HG03432 (cell line): ENCODE measurements at regions not wholly inside any gene's neighbourhood (a gene's known extent, or its start where the extent isn't known, plus 50 kb on each side); places are given as distances from the start of the nearest gene placed in this dataset.

Experiments
- ATAC-seq: cut with Tn5 transposase; IDR thresholded peaks from one replicate; pipeline ENCODE4 v1.9.1; 2021; ENCODE audit warnings: mild to moderate bottlenecking, moderate library complexity; ENCODE audit not compliant: unreplicated experiment

DNA sequence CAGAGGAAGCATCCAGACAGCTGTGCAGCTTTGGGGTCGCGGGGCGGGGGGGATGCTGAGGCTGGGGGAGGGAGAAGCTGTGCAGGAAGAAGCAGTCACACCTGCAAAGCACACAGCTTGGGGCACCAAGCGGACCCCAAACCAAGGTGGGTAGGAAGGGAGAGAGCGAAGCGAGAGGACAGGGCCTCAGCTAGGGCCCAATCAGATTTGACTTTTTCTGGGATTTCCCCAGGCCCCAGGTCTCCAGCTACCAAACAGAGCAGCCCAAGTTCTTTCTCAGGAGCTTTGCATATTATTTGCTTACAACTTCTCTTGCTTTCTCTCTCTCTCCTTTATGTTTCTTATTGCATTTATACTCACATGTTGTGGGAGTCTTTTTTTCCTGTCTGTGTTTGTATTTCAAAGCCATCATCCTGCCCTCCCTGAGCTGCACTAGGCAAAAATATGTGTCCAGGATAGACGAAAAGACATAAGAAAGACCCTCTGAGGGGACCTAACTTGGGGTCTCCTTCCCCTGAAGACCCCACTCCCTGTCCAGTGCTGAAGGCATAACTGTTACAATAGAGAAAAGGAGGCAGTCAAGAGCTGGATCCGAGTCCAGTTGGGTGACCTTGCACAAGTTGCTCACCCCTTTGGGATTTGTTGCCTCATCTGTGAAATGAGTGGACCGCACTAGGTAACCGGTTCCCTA is 50.6 kb upstream of the SMNDC1 start:
- peak; percentile 35 for ATAC-seq

DNA sequence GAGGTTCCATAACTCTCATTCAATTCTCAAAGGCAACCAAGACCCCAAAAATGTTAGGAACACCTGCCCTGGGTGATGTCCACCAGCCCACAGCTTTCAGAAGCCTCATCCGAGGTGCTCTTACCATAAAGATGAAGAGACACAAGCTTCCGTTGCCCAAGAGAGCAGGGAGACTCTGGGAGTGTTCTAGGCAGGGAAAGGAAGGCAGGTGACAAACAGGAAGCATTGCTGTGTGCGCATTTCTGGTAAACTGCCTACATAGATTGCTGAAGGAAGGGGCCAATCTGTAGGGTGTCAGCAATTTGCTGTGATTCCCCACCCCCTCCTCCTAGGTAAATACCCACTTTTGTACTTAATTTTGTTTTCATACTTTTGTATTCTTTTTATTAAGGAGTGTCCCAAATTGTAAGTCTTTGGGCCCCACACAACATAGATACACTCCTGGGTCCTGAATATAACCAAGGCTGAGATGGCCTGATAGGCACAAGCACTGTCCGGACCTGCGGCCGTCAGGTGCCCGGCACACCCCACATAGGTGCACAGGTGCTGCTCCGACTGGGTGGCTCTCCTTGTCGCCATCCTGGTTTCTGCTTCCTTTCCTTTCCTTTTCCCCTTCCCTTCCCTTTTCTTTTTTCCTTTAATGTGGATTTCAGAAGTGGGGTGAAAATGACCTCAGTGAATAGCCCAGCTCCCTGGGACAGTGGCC is 51.4 kb upstream of the SMNDC1 start:
- ATAC-seq, result peak; percentile 20

DNA sequence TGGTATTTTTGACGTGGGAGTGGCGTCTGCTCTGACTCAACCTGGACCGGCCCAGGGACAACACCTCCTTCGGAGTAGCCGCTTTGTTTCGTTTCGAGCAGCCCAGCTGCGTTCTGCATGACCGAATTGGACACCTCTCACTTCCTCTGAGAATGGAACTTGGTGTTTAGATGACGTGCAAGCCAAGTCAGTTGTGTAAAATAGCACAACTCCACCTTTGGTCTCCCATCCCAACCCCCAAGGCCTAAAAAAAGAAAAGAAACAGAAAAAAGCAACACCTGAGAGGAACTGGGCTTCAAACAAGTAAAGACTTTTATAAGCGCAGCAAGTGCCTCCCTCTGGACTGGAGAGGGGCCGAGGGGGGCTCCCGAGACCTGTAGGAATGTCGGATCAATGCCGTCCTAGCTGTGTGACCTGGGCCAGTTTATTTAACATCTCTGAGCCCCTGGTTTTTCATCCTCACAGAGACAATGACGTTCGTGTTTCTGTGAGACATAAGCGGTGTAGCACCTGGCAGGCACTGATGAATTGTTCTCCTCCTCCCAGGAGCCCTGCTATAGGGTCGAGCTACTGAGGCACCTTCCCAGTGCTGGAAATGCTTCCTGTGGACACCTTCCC is 52.0 kb upstream of the SMNDC1 start:
- peak; percentile 80 for ATAC-seq

DNA sequence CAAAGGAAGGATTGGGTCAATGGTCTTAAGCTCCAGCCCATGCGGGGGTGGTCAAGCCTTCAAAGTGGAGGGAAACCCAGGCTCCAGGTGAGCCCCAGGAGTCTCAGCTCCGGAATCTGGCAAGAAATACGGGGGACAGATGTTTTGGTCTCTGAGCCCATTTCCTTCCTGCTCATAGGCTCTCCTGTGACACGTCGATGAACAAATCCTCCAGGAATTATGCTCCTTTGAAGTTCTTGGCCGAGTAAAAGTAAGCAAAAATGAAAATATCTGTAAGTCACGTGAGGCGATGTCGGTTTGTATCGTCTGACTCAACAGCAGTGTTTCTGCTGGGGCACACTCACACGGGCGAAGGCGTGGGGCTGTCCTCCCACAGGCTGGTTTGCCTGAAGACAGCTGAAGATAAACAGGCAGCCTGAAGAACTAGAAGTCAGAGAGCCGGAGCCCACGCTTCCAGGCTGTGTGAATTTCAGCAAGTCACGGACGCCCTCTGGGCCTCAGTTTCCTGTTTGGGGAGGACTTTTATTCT is 52.6 kb upstream of the SMNDC1 start:
- ATAC-seq, result peak; percentile 14

DNA sequence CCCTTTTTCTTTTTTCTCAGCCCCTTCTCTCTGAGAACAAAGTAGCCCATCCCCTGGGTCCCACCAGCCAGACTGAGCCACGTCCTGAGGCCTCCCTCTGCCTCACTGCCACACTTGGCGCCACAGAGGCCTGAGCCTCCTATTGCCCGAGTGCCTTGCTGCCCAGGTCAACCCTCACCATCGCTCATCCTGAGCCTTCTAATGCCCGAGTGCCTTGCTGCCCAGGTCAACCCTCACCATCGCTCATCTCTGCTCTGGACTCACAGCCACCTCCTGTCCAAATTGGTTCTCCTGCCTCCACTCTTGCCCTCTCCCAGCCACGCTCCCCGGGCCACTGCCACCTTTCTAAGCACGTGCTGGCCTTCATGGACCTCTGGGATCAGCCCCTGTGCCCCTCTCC is 53.2 kb upstream of the SMNDC1 start:
- no peak for ATAC-seq

DNA sequence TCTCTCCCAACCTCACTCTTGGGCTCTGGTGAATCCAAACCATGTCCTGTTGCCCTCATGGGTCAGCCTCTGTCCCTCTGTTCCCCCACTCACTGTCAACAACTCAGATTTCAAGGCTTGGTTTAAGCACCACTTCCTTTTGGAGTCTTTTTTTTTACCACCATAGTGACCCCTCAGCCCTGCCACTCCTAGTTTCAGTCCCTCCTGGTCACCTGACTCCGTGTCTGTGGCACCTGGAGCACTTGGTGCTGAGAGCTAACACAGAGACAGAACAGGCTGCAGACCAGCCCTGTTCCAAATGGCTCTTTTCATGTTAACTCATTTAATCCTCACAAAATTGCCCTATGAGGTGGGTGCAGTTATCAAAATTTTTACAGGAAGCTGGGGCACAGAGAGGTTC is 53.6 kb upstream of the SMNDC1 start:
- ATAC-seq, result no peak

DNA sequence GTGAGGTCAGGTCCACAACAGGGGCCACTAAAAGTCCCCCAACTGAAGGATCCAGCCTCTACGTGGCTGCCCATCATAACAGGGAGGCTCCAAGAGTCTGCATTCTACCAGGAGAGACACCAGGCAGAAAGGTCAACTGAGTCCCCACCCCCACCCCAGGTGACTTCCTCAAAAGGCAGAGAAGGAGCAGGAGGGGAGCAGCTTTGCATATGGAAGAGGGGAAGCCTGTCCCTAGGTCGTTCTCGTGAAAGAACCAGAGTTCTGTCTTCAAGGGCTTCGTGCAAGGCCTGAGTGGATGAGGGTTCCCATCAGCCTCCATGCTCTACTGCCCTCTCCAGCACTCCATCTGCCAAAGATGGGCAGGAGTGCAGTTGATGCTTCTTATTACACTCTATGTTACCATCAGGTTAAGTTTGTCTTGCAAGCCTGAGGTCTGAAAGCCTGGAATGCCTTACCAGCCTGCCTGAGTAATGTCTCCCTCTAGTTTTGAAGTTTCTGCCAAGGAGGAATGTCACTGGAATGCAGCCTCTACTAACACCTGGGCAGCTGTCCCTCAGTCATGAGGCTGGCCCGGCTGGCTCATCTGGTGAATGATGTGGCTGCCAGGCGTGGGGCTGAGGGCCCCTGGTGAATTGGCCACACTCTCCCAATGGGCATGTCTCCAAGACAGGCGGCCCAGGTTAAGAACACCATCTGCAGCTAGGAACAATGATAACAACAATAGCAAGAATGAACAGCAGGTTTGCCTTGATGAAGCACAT is 54.3 kb upstream of the SMNDC1 start:
- ATAC-seq, result no peak

DNA sequence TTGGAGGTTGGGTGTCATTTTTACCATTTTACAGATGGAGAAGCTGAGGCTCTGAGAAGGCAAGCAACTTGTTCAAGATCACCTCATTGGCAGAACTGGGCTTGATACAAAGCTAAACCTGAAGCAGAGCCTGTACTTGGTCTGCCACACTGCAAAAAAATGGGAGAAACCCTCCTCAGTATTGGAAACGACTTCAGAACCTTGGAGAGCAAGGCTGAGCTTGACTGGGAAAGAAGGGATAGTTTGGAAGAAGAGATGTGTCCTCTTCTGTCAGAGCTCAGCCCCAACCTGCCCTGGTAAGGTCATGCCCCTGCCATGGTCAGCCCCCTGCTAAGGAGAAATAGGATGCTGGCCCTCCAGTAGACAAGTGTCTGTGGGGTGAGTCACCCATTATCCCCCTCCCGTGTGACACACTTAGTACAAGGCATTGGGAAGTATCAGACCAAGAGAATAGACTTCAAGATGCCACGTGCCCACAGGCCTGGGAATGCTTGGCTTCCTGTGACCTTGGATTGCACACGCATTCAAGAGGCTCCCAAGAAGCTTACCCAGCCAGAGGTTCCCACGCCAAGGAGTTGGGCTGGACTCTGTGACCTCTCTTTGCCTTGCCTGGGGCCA is 56.2 kb upstream of the SMNDC1 start:
- ATAC-seq, result no peak

DNA sequence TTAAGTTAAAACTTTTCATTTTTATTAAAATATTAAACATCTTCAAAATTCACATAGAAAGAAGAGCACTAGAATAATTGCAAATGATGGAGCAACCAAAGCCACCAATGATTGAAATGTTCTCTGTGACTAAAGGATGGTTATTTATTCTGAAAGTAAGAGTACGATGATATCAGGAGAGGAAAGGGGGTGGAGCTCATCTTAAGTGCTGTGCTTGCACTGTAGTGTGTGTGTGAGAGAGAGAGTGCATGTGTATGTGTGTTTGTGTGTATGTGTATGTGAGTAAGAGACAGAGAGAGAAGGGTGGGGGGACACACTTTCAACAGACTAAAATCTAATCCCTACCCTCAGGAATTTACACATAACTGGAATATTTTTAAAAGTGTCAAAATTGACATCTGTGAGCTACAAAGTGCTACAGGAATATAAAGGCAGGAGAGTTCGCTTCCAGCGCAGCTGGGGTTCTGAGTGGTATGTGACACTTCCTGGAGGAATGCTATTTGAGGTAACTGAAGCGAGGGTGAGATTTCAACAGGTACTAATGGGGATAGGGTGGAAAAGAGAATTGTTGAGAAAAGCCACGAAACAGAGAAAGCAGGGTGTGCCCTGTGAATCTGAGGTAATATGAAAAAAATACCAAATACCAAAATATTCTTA is 57.2 kb upstream of the SMNDC1 start:
- peak; percentile 33 for ATAC-seq

DNA sequence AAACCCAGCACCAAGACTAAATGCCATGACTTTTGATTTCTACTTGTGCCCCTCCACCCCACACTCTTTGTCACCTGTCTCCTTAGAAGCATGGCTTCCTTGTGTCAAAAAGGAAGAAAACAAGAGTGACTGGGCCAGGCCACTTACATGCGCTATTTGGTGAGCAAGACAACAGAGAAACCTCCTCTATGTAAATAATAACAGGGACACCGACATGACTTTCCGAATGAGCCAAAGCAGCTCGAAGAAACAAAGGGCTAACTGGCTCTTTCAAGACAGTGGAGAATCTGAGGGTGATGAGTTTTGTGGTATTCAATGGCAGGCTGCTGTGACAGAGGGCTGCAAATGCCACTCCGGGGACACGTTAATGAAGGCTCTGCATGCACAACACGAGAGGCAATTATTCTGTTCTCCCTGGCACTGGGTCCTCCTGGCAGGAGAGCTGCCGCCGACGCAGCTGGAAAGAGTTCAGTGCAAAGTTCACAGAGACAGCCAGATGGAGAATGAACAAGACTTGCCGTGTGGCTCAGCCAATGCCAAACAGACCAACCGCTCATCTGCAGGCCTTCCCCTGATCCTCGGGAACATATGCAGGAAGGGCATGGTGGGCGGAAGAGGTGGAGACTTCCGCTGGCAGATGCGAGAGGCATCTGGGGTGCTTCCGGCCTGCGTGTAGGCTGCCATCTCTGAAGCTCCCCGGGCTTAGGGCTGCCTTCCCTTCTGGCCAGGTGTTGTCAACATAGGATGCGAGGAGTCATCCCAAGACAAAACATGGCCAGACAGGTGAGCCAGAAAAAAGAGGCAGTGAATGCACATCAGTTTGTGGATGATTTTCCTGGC is 59.1 kb upstream of the SMNDC1 start:
- ATAC-seq, result no peak

DNA sequence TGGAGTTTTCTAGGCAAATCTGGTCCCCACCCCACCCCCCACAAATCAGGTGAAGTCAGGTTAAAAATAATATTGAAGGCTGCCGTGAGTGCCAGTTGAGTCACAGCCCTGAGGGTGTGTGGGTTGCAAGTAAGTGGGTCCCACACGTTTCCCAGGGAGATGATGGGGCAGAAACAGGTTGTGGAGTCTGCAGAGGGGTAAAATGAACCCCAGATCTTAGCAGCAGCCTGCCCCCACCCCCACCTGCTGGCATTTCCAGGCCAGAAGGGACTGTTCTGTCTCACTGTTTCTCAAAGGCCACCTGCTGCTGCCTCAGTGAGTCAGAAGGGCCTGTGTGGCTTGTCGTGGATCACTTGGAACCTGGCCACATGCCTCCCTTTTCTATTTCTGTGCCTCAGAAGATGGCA is 59.8 kb upstream of the SMNDC1 start:
- ATAC-seq, result no peak

DNA sequence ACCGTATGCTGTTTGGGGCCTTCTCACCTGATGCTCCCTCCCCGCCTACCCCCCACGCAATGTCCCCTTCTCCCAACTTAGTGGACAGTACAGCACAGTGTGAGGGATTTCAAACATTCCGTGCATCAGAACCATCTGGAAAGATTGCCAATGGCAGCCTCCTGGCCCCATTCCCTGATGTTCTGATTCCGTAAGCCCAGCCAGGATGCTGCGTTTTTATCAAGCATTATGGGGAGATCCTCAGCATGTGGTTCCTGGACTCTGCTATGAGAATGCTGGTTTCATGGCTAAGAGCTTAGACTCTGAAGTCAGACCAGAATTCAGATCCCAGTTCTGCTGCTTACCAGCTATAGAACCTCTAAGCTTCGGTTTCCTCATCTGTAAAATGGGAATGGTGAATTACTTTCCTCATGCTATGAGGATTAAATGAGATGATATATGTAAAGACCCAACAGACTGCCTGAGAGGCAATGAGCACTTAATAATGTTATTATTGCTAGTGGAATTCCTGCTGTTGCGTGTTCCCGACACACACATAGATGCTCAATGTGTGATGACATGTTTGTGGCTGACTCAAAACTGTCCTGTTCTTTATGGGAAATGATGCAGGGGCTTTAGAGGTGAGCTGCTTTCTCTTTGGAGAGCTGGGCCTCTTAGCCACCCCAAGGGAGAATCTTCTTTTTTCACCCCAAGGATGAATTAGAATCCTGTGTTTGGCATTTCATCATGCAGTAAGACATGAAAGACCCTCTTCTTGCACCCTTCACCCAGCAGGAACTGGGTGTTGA is 60.8 kb upstream of the SMNDC1 start:
- ATAC-seq, result no peak

DNA sequence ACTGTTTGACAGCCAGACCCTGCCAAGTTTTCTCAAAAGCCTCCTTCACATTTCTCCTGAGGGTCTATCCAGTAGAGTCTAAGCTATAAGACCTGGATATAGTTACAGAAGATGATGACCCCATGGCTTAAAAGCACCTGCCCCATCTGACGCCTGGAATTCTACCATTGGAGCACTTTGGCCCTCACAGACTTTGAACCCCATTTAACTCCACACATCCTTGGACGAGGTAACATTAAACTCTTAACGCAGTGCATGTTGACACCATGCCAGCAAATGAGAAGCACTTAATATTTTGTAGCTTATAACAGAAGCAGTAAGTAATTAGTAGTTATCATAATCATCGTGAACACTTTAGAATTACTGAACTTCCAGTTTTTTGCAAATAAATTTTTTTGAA is 61.9 kb upstream of the SMNDC1 start:
- no peak for ATAC-seq

DNA sequence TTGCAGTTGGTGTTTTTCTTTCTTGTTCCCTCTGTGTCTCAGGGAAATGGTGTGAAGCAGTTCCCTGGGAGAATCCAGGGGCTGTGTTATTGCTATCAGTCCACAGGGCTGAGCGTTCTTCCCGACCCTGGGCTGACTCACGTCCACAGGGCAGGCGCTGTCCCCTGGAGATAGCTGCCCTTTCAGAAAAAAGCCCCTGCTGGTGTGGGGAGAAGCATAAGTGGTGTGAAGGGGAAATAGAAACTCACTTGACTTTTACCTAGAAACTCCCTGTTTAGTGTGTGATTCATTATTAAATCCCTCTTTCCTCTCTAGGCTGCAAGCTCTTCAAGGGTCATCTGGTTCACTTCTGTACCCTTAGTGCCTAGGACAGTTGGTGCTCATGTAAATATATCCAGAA is 63.3 kb upstream of the SMNDC1 start:
- ATAC-seq, result peak; percentile 68

DNA sequence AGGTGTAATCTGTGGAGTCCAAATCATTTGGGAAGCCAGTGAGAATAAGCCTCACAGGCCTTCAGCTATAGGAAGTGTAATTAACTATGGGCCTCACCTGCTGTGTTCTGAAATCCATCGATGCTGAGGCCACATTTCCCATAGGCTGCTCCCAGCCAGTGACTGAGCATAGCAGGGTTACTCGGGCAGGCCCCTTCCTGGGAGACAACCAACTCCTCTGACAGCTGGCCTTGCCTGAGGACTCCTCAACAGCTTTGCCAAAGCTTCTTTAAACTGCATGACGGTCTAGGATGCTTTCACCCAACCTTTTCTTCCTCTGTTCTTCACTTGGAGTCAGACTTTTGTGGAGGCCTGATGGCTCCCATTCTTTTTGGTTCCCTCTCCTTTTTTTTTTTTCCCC is 63.8 kb upstream of the SMNDC1 start:
- ATAC-seq, result peak; percentile 11

DNA sequence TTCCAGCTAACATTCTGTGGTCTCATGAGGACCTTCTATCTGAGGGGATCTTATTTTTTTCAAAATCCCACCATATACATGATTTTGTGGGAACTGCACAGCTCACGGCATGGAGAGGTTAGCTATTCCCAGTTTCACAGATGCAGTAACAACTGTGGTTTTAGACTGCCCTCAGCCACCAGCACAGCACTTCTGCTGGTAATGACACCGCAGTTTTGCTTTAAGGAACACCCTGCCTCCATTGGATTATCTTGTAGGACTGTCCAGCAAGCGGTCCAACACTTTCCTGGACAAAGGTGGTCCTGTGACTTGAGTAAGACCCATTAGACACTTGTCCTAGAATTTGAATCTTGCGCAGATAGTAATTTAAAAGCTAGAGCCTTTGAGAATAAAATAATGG is 65.3 kb upstream of the SMNDC1 start:
- no peak for ATAC-seq

DNA sequence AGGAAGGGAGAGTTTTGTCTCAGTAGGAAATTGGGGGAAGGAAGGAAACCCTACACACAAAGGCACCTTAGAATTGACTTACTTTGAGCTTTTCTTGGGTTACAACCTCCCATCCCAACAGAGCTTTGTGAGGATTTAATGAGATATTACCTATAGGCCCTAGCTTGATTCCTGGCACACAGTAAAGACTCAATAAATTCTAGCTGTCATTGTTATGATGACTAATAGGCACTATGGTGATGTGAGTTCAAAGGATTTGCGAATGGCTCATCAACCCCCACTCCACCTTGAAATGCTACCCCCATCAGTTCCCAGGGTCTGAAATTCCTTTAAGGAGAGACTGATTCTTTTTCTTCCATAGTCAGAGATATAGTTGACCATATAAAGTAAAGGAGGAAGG is 67.9 kb upstream of the SMNDC1 start:
- ATAC-seq, result no peak

DNA sequence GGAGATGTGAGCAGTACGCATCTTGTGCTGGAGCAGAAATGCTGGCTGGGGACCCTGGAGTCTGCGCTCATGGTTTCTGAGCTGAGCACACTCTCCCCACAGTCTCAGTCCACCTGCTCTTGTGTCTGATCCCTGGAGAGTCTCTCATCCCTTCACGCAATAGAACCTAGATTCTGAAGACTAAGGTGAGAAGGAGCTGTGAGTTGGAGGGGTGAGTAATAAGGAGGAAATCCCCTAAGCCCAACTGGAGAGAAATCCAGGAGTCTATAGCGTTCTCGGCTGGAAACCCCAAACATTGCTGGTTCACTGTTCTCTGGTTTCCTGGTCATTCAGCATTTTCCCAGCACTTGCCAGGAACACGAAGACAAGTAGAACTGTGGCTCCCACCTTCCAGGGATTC is 68.3 kb upstream of the SMNDC1 start:
- no peak for ATAC-seq
